ENCODE measurements at regions not wholly inside any gene's neighbourhood (a gene's known extent, or its start where the extent isn't known, plus 50 kb on each side); places are given as distances from the start of the nearest gene placed in this dataset.

DNA sequence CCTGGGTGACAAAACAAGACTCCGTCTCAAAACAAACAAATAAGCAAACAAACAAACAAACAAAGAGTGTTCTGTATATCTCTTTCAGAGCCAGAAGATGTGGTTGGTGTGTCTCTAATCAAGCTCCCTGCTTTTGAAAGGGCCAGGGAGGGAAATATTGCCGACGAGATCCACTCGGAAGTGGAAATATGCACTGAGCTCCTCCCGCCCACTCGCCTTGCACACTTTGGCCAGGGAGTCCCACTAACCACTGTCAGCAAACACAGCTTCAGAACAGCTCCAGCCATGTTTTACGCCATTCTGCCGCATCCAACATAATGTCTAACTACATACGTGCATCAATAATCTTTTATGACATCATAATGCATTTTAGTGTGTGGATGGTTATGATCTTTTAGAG, 155.5 kb upstream of the VSTM2B start (continued):
- TF ChIP-seq, protein P1, sequence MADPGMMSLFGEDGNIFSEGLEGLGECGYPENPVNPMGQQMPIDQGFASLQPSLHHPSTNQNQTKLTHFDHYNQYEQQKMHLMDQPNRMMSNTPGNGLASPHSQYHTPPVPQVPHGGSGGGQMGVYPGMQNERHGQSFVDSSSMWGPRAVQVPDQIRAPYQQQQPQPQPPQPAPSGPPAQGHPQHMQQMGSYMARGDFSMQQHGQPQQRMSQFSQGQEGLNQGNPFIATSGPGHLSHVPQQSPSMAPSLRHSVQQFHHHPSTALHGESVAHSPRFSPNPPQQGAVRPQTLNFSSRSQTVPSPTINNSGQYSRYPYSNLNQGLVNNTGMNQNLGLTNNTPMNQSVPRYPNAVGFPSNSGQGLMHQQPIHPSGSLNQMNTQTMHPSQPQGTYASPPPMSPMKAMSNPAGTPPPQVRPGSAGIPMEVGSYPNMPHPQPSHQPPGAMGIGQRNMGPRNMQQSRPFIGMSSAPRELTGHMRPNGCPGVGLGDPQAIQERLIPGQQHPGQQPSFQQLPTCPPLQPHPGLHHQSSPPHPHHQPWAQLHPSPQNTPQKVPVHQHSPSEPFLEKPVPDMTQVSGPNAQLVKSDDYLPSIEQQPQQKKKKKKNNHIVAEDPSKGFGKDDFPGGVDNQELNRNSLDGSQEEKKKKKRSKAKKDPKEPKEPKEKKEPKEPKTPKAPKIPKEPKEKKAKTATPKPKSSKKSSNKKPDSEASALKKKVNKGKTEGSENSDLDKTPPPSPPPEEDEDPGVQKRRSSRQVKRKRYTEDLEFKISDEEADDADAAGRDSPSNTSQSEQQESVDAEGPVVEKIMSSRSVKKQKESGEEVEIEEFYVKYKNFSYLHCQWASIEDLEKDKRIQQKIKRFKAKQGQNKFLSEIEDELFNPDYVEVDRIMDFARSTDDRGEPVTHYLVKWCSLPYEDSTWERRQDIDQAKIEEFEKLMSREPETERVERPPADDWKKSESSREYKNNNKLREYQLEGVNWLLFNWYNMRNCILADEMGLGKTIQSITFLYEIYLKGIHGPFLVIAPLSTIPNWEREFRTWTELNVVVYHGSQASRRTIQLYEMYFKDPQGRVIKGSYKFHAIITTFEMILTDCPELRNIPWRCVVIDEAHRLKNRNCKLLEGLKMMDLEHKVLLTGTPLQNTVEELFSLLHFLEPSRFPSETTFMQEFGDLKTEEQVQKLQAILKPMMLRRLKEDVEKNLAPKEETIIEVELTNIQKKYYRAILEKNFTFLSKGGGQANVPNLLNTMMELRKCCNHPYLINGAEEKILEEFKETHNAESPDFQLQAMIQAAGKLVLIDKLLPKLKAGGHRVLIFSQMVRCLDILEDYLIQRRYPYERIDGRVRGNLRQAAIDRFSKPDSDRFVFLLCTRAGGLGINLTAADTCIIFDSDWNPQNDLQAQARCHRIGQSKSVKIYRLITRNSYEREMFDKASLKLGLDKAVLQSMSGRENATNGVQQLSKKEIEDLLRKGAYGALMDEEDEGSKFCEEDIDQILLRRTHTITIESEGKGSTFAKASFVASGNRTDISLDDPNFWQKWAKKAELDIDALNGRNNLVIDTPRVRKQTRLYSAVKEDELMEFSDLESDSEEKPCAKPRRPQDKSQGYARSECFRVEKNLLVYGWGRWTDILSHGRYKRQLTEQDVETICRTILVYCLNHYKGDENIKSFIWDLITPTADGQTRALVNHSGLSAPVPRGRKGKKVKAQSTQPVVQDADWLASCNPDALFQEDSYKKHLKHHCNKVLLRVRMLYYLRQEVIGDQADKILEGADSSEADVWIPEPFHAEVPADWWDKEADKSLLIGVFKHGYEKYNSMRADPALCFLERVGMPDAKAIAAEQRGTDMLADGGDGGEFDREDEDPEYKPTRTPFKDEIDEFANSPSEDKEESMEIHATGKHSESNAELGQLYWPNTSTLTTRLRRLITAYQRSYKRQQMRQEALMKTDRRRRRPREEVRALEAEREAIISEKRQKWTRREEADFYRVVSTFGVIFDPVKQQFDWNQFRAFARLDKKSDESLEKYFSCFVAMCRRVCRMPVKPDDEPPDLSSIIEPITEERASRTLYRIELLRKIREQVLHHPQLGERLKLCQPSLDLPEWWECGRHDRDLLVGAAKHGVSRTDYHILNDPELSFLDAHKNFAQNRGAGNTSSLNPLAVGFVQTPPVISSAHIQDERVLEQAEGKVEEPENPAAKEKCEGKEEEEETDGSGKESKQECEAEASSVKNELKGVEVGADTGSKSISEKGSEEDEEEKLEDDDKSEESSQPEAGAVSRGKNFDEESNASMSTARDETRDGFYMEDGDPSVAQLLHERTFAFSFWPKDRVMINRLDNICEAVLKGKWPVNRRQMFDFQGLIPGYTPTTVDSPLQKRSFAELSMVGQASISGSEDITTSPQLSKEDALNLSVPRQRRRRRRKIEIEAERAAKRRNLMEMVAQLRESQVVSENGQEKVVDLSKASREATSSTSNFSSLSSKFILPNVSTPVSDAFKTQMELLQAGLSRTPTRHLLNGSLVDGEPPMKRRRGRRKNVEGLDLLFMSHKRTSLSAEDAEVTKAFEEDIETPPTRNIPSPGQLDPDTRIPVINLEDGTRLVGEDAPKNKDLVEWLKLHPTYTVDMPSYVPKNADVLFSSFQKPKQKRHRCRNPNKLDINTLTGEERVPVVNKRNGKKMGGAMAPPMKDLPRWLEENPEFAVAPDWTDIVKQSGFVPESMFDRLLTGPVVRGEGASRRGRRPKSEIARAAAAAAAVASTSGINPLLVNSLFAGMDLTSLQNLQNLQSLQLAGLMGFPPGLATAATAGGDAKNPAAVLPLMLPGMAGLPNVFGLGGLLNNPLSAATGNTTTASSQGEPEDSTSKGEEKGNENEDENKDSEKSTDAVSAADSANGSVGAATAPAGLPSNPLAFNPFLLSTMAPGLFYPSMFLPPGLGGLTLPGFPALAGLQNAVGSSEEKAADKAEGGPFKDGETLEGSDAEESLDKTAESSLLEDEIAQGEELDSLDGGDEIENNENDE (IDR thresholded peaks at IDR 0.05; ENCODE audit: insufficient replicate concordance, low read length): no peak
- TF ChIP-seq GABPA (IDR thresholded peaks at IDR 0.05; ENCODE audit: borderline replicate concordance, insufficient read depth, low read length) (no peak), KDM1A (IDR thresholded peaks at IDR 0.05; ENCODE audit: borderline replicate concordance, low read length) (no peak), HDAC6 (IDR thresholded peaks at IDR 0.05; ENCODE audit: low read depth, low read length) (no peak)
